Liver (tissue), 8 donors: ENCODE measurements at regions not wholly inside any gene's neighbourhood (a gene's known extent, or its start where the extent isn't known, plus 50 kb on each side); places are given as distances from the start of the nearest gene placed in this dataset.

Experiments
- DNase-seq: peaks from one replicate; pipeline ENCODE4 v3.0.0-alpha.2; 2017; ENCODE audit warnings: low spot score
- H3K27ac ChIP-seq, 2 donors: one replicate each; pipeline ENCODE4 v1.7.0; 2013; ENCODE audit warnings: inconsistent platforms in 2 of 2, low read length in 2 of 2, control low read depth in 1 of 2, low read depth in 1 of 2, mild to moderate bottlenecking in 1 of 2
- H3K27me3 ChIP-seq, 4 donors: one replicate each; pipeline versions ENCODE4 v1.6.1 to v1.7.0; 2013; ENCODE audit warnings: low read length in 3 of 4, inconsistent platforms in 1 of 4, mild to moderate bottlenecking in 1 of 4, moderate library complexity in 1 of 4; ENCODE audit not compliant: control insufficient read depth in 4 of 4, insufficient read depth in 4 of 4
- H3K36me3 ChIP-seq, 4 donors: one replicate each; pipeline versions ENCODE4 v1.6.1 to v1.7.0; 2013; ENCODE audit warnings: low read length in 3 of 4, mild to moderate bottlenecking in 3 of 4, low read depth in 1 of 4, moderate library complexity in 1 of 4; ENCODE audit not compliant: control insufficient read depth in 4 of 4, insufficient read depth in 3 of 4
- H3K4me1 ChIP-seq, 4 donors: one replicate each; pipeline versions ENCODE4 v1.6.1 to v1.7.0; 2013; ENCODE audit warnings: low read length in 3 of 4, mild to moderate bottlenecking in 3 of 4, moderate library complexity in 1 of 4; ENCODE audit not compliant: control insufficient read depth in 4 of 4, insufficient read depth in 4 of 4
- H3K4me3 ChIP-seq, 3 donors: one replicate each; pipeline versions ENCODE4 v1.6.1 to v1.7.0; 2013; ENCODE audit warnings: low read length in 3 of 3, control low read depth in 1 of 3, low read depth in 1 of 3, mild to moderate bottlenecking in 1 of 3
- H3K9ac ChIP-seq, 2 donors: one replicate each; pipeline ENCODE4 v1.7.0; 2013; ENCODE audit warnings: low read length in 2 of 2, mild to moderate bottlenecking in 2 of 2, moderate library complexity in 2 of 2, control low read depth in 1 of 2, low read depth in 1 of 2
- H3K9me3 ChIP-seq, 4 donors: one replicate each; pipeline versions ENCODE4 v1.6.1 to v1.7.0; 2013; ENCODE audit warnings: low read length in 3 of 4; ENCODE audit not compliant: control insufficient read depth in 4 of 4
- ATF3 ChIP-seq: IDR thresholded peaks from 2 replicates; pipeline ENCODE4 v1.6.1; 2016; ENCODE audit warnings: antibody characterized with exemption
- CTCF ChIP-seq: fragments of 150-350 bp; IDR thresholded peaks from 2 replicates; pipeline ENCODE4 v1.5.1; 2017; ENCODE audit warnings: improper control_type of control experiment, low read depth, low read length; ENCODE audit not compliant: missing input control
- EGR1 ChIP-seq, 2 donors: IDR thresholded peaks; 2 replicates each; pipeline ENCODE4 v1.6.1; 2016 to 2018; ENCODE audit warnings: antibody characterized with exemption in 2 of 2, low read depth in 2 of 2
- FOXA1 ChIP-seq: IDR thresholded peaks from 2 replicates; pipeline ENCODE4 v1.6.1; 2016; ENCODE audit warnings: antibody characterized with exemption
- FOXA2 ChIP-seq: IDR thresholded peaks from 2 replicates; pipeline ENCODE4 v1.6.1; 2016; ENCODE audit warnings: antibody characterized with exemption
- GABPA ChIP-seq, 2 donors: IDR thresholded peaks in 1 of 2; conservative IDR thresholded peaks in 1 of 2; 2 replicates each; pipeline ENCODE4 v1.6.1; 2016; ENCODE audit warnings: antibody characterized with exemption in 2 of 2, mild to moderate bottlenecking in 1 of 2, moderate library complexity in 1 of 2
- HNF4A ChIP-seq, 2 donors: conservative IDR thresholded peaks; 2 replicates each; pipeline ENCODE4 v1.6.1; 2016; ENCODE audit warnings: antibody characterized with exemption in 2 of 2, mild to moderate bottlenecking in 2 of 2
- HNF4G ChIP-seq: IDR thresholded peaks from 2 replicates; pipeline ENCODE4 v1.6.1; 2016; ENCODE audit warnings: antibody characterized with exemption
- JUND ChIP-seq, 2 donors: IDR thresholded peaks; 2 replicates each; pipeline ENCODE4 v1.6.1; 2016; ENCODE audit warnings: antibody characterized with exemption in 2 of 2
- MAX ChIP-seq: IDR thresholded peaks from 2 replicates; pipeline ENCODE4 v1.6.1; 2016; ENCODE audit warnings: antibody characterized with exemption
- NR2F2 ChIP-seq: IDR thresholded peaks from 2 replicates; pipeline ENCODE4 v1.6.1; 2016; ENCODE audit warnings: antibody characterized with exemption
- RAD21 ChIP-seq, 2 donors: IDR thresholded peaks; 2 replicates each; pipeline ENCODE4 v1.6.1; 2016; ENCODE audit warnings: antibody characterized with exemption in 2 of 2, mild to moderate bottlenecking in 2 of 2
- REST ChIP-seq: IDR thresholded peaks from 2 replicates; pipeline ENCODE4 v1.6.1; 2016; ENCODE audit warnings: antibody characterized with exemption, mild to moderate bottlenecking
- RXRA ChIP-seq, 2 donors: IDR thresholded peaks; 2 replicates each; pipeline ENCODE4 v1.6.1; 2017 to 2018; ENCODE audit warnings: antibody characterized with exemption in 2 of 2, mild to moderate bottlenecking in 1 of 2
- SP1 ChIP-seq: IDR thresholded peaks from 2 replicates; pipeline ENCODE4 v1.6.1; 2018; ENCODE audit warnings: antibody characterized with exemption, mild to moderate bottlenecking
- TAF1 ChIP-seq: conservative IDR thresholded peaks from 2 replicates; pipeline ENCODE4 v1.6.1; 2016; ENCODE audit warnings: antibody characterized with exemption, mild to moderate bottlenecking
- YY1 ChIP-seq: IDR thresholded peaks from 2 replicates; pipeline ENCODE4 v1.6.1; 2016; ENCODE audit warnings: antibody characterized with exemption, mild to moderate bottlenecking
- ZBTB33 ChIP-seq: IDR thresholded peaks from 2 replicates; pipeline ENCODE4 v1.6.1; 2016; ENCODE audit warnings: antibody characterized with exemption
- WGBS: extraction: QIAGEN DNeasy Blood & Tissue Kit; methylation state at CpG from one replicate; pipeline ENCODE4 v1.1.7; 2013; 5-methylcytosine and 5-hydroxymethylcytosine counted together
- donor health status: healthy.
- donor health status: healthy.
- donor health status: healthy.
- donor health status: healthy.
- donor health status: healthy.

DNA sequence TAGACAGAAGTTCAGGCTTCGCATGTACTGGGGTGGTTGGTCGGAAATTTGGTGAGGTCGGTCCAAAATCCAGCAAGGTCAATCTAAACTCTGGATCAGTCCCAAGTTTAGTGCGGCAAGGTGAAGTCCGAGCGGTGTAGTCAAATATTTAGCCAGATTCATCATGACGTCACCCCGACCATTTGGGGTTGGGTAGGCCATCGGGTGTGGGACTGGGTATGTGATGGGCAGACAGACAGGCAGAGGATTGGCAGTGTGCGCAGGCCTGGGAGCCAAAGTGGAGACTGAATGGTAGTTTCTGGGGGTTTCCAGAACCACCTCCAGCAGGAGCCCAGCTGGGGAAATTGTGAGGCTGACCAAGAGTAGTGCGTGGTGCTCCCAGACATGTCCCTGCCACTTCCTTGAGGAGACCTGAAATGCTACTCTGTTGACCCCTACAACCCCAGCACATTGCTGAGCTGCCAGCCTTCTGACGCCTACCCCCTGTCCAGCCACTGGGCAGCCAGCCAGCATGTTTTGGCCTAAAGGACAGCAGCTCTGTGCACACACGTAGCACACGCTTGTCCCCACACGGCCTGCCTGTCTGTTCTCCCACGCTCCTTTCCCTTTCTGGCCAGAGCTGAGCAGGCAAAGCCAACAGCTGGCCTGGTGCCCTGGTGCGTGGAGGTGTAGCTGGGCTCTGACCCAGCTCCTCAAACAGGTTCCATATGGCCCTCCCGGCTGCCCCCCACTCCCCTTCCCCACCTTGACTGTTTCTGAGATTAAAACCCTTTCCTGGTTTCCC, 55.9 kb downstream of the FAM241B start:
- TF ChIP-seq ZBTB33 (peak; percentile 81), HNF4A (conservative IDR thresholded peaks at IDR 0.05) (peak; percentile 97 to 99), REST (peak; percentile 29), GABPA (IDR thresholded peaks at IDR 0.05 in 1 of 2, conservative IDR thresholded peaks at IDR 0.05 in 1 of 2) (peak in 1 of 2 donors; percentile 34), ATF3 (peak; percentile 79), HNF4G (peak; percentile 98), FOXA1 (peak; percentile 56), YY1 (peak; percentile 58), FOXA2 (peak; percentile 25), MAX (peak; percentile 52), CTCF (no peak), NR2F2 (peak; percentile 86), JUND (IDR thresholded peaks at IDR 0.05) (peak; percentile 87 to 89), EGR1 (IDR thresholded peaks at IDR 0.05; ENCODE audit: low read depth in 2 of 2) (peak in 1 of 2 donors; percentile 70), RXRA (IDR thresholded peaks at IDR 0.05) (peak; percentile 86 to 89), SP1 (peak; percentile 96), TAF1 (no peak), RAD21 (IDR thresholded peaks at IDR 0.05) (no peak)
- Histone ChIP-seq H3K27me3 (no peaks in the 10 kb centered on the region), H3K9me3 (no peaks in the 10 kb centered on the region), H3K36me3 (no peaks in the 10 kb centered on the region), H3K4me1 (peaks cover 12 to 52% (median 36%) of the 10 kb centered on the region in 4 donors), H3K9ac (peak overlapping the region in 1 of 2 donors; percentile 40), H3K4me3 (no peak overlapping the region), H3K27ac (peak overlapping the region; percentile 96 to 98)
- 28% methylated on average over 18 of the region's 18 CpGs for WGBS
- peak; percentile 64 for DNase-seq
